Fibroblast of peridontal ligament (primary cell): ENCODE measurements at regions not wholly inside any gene's neighbourhood (a gene's known extent, or its start where the extent isn't known, plus 50 kb on each side); places are given as distances from the start of the nearest gene placed in this dataset.

Source experiments
- DNase-seq: peaks from one replicate; pipeline ENCODE4 v3.0.0-alpha.2; 2010; ENCODE audit errors: extremely low read depth

GRCh38 chr2:104528101-104528500 is 325.8 kb upstream of the POU3F3 start:
- no peak for DNase-seq

DNA sequence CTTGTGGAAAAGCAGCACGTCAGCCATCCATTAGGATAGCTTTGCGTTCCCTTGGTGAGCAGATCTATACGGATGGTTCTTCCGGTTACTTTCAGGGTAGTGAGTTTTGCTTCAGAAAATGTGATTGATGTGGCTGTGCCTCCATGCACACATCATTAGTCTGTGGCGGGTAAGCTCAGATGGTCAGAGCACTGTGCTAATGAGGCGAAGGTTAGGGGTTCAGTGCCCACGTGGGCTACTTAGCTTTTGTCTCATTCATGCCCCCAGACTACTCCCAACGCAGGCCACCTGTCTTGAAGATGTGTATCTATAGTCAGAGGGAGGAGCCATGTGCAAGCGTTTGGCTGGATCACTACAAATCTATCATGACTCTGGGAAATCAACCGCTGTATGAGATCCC is 322.8 kb upstream of the POU3F3 start:
- no peak for DNase-seq

DNA sequence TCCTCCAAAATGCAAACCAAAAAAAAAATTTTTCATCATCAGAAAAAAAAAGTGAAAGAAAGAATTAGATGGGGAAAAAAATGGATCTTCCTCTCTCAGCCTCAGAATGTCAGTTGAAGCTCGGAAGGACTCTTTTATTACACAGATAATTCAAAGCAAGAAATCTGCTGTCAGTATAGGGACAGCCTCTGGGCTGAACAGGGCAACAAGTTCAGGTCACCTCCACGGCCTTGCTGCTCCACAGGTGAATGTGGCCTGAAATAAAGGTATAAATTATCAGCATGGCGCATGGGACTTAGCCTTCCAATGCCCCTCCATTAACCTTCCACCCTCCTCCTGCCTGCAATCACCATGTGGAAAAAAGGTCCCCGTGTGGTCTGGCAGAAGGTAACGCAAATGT is 316.8 kb upstream of the POU3F3 start:
- DNase-seq, result no peak

DNA sequence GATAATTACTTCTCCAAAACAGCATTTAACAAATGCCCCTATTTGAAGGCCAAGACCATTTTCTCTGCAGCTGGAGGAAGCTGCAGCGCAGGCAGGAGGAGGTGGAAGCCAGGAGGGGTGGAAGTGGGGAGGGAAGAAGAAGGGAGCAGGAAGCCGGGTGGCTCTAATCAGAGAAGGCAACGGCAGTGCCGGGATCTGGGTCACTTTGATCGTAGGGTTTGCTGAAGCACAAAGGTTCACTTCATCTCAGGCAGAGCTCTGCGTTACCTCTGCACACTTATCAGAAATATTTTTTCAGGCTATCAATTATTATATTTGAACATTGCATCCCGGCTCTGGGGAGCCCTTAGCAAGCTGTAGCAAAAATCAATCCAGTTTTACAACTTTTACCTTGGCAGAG is 315.8 kb upstream of the POU3F3 start:
- no peak for DNase-seq

DNA sequence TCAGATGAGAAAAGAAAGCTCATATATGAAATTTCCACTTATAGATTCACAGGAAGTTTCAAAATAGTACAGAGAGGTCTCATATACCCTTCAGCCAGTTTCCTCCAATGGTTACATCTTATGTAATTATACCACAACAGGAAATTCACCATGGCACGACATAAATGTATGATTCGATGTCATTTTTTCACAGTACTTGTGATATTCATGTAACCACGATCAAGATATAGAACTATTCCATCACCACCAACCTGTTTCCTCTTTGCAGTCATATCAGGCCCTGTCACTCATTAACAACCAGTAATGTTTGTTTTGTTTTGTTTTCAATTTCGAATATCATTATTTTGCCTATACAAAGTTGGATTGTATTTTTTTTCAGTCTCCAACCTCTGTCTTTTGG is 314.3 kb upstream of the POU3F3 start:
- DNase-seq, result no peak

- no peak for DNase-seq
Observed at GRCh38 chr2:104545055-104545454, 308.9 kb upstream of the POU3F3 start.

GRCh38 chr2:104546537-104546936 is 307.4 kb upstream of the POU3F3 start:
- DNase-seq, result no peak

DNA sequence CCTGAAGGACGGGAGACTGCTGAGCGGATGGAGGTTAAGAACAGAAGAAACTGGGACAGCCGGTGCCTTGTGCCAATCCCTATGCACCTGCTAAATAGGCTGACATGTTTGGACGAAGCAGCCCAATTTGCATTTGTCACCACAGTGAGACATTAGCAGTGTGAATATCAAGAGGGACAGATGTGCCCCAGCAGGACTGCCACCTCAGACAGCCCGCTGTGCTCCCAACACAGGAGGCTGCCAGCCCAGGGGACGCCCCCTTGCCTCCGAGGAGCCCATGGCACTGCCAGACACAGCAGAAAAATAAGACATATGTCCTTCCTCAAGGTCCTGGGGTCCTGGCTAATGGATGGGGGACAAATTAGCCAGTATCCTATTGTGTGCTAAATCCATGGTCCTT is 306.7 kb upstream of the POU3F3 start:
- DNase-seq, result no peak

- DNase-seq, result no peak
Observed at GRCh38 chr2:104561251-104561650, 292.7 kb upstream of the POU3F3 start.

GRCh38 chr2:104562537-104562936 is 291.4 kb upstream of the POU3F3 start:
- DNase-seq, result no peak

DNA sequence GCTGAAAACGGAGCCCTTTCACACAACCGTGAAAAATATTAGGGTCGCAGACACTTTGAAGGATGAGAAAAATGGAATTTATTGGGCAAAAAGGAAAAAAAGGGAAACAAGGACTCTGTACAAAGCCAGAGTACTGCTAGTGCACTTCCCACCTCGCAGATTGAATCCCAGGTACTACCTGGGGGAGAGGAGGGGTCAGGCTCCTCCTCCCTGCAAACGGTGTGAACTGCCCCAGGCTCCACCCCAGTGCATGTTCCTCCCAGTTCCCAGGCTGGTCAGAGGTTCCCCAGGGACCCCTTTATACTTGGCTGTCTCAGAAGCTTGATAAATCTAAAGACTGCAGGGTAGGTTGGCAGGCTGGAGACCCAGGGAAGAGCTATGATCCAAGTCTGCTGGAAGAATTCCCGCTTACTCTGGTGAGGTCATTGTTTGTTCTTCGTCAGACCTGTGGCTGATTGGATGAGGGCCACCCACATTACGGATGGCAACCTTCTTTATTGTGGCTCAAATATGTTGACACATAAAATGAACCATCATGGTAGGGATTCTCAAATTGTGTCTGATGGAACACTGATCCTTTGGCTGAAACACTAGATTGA is 290.4 kb upstream of the POU3F3 start:
- no peak for DNase-seq

DNA sequence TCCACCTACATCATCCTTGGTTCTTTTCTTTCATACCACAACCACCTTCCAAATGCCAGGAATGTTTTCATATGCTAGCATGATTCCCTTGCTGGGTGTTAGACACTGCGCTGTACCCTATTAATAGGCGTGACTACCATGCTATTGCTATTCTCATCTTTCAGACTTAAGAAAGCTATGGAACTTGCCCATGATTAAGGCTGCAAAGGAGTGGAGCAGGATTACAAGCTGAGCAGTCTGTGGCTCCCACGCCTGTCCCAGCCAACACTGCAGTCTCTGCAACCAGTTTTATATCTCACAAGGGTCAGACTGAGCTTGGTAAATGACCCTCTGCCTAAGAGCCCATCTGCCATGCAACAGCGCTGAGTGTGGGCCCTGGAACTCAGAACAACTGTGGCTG is 285.7 kb upstream of the POU3F3 start:
- DNase-seq, result no peak

- no peak for DNase-seq
Observed at GRCh38 chr2:104570259-104570658, 283.7 kb upstream of the POU3F3 start.

GRCh38 chr2:104572834-104573233 is 281.1 kb upstream of the POU3F3 start:
- DNase-seq, result no peak

DNA sequence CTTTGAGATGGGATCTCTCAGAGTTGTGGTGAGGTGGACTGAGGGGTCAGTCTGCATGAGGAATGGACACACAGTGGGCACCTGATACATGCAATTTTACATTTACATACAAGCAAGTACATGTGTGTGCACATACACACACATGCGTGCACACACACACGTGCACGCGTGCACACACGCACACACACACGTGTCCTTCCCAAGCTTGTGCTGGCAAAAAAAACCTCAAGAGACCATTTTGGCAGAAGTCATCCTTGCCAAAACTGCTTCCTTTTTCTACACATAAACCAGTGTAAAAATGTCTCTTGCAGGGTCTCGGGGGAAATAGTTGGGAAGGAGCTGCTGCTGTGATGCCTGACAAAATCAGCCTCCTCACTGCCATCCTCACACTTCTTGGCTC is 279.5 kb upstream of the POU3F3 start:
- no peak for DNase-seq

- DNase-seq, result no peak
Observed at GRCh38 chr2:104577143-104577542, 276.8 kb upstream of the POU3F3 start.

DNA sequence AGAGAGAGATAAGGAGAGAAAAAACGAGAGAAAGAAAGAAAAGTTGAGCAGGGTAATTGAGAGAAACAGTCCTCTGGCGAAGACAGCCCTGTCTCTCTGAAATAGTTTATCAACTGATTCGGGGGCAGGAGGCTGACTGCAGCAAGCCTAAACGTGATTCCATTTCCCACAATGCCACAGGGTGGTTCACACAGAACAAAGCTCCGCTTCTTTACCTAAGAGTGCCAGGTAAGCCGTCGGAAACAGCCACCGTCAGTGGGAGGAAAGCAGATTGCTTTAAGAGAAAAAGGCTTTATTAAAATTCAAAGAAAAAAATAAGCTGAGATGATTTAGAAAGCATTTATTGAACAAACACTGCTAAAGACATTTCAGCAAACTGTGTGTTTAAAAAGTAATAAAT is 271.4 kb upstream of the POU3F3 start:
- DNase-seq, result no peak

DNA sequence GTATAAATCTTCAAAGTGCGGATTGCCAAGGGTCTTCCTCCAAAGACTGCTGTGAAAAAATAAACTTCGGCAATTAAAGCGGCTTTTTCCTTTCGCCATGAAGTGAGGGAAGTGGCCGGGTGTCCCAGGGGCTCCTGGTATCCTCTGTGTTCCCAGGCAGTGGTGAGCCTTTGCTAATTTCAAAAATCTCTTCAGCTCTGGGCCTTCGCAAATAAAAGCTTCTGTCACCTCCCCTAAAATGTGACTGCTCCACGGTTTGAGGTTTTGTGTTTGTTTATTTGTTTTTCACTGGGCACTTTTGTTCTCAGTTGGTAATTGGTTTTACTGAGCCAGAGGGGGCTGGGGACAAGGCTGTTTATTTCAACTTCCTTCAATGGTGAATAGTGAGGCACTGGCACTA is 270.1 kb upstream of the POU3F3 start:
- no peak for DNase-seq

DNA sequence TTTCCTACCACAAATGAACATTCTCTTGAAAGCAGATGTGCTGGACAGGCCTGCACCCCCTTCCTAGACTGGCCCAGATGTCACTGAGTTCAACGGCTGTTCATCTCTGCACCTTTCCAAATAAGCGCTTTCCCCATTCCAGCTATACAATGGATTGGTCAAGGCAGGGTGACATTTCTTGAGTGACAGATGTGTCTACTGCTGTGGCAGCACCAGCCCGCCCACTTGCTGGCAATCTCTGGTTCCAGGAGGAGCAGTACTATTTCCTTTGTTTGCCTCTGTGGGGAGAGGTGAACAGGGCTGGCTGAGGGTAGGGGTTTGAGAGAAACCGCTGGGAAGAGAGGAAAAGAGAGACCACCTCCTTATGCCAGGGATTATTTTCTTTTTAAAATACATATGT is 269.5 kb upstream of the POU3F3 start:
- DNase-seq, result no peak

GRCh38 chr2:104595576-104595975 is 258.3 kb upstream of the POU3F3 start:
- DNase-seq, result no peak

DNA sequence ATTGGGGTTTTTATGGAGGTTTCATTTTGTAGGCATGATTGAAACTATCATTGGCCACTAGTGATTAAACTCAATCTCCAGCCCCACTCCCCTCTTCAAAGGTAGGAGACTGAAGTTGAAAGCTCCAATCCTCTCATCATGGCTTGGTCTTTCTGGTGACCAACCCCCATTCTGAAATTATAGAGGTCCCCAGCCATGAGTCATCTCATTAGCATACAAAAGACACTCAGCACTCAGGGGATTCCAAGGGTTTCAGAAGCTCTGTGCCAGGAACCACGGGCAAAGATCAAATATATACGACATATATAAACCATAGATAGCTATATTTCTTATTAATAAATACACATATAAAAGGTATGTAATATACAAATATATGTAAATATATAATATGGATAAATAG is 256.0 kb upstream of the POU3F3 start:
- DNase-seq, result no peak

GRCh38 chr2:104598636-104599035 is 255.3 kb upstream of the POU3F3 start:
- DNase-seq, result no peak

DNA sequence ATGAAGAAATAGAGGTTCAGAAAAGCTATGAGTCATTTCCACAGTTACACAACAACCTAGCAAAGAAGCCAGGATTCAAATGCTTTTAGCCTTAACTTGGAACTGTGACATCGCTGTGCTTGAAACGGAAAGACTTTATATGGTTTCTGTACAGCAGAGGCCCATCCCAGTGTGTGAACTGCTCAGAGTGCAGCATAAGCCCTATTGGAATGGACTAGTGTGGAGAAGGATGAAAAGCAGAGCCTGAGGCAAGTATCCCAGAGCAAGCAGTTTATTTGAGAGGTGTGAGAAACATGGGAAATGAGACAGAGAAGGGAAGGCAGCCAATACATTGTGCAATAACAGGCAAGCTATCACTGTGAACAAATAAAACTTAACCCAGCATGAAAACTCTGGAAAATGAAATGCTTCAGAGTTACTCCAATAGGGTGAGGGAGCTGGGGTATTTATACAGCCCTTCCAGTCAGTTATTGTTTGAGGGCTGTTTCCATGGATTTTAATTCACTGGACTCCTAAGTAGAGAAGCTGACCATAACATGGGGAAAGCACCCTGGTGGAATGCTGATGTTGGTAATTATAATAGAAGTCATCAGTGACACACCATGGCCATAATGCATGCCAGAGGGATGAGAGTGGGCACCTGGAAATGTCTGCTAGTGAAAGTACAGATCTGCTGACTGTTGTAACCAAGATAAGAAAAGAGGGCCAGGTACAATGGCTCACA is 254.0 kb upstream of the POU3F3 start:
- no peak for DNase-seq

DNA sequence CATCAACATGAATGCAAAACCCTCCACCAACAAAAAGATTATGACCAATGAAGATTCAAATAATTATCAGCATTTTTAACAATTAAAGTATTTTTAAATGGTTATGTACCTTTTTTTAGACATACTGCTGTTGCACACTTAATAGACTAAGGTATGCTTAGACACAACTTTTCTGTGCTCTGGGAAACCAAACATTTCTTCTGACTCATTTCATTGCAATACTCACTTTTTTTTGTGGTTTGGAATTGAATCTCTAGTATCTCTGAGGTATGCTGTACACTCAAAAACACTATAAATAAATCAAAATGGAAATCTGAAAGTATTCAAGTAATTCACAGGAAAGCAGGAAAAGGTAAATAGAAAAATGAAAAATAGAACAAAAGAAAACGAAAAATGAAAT is 247.9 kb upstream of the POU3F3 start:
- no peak for DNase-seq
